WERI-Rb-1 (cell line): ENCODE measurements at regions not wholly inside any gene's neighbourhood (a gene's known extent, or its start where the extent isn't known, plus 50 kb on each side); places are given as distances from the start of the nearest gene placed in this dataset.

ENCODE experiments used
- DNase-seq: peaks from one replicate; pipeline ENCODE4 v3.0.0-alpha.2; 2020
- H3K27ac ChIP-seq: fragments of 250-450 bp; sonication (Bioruptor Pico); 2 replicates; pipeline ENCODE4 v1.5.1; 2020; ENCODE audit warnings: mild to moderate bottlenecking, moderate library complexity
- H3K27me3 ChIP-seq: fragments of 250-450 bp; sonication (Bioruptor Pico); 2 replicates; pipeline ENCODE4 v1.5.1; 2021; ENCODE audit warnings: mild to moderate bottlenecking, low read depth, moderate library complexity; ENCODE audit not compliant: insufficient read depth, severe bottlenecking
- H3K36me3 ChIP-seq: fragments of 250-450 bp; sonication (Bioruptor Pico); 2 replicates; pipeline ENCODE4 v1.5.1; 2020; ENCODE audit warnings: mild to moderate bottlenecking, moderate library complexity
- H3K4me3 ChIP-seq: 2 replicates; pipeline ENCODE4 v1.5.1; 2011; ENCODE audit warnings: low read depth, mild to moderate bottlenecking, control low read depth, low read length
- H3K9me3 ChIP-seq: fragments of 250-450 bp; sonication (Bioruptor Pico); 2 replicates; pipeline ENCODE4 v1.5.1; 2021; ENCODE audit warnings: mild to moderate bottlenecking, moderate library complexity; ENCODE audit not compliant: severe bottlenecking
- TF ChIP-seq, protein P1 (sequence below): IDR thresholded peaks from 2 replicates; pipeline ENCODE4 v1.5.1; 2011; ENCODE audit warnings: low read depth, mild to moderate bottlenecking, control low read depth, inconsistent platforms, low read length

DNA sequence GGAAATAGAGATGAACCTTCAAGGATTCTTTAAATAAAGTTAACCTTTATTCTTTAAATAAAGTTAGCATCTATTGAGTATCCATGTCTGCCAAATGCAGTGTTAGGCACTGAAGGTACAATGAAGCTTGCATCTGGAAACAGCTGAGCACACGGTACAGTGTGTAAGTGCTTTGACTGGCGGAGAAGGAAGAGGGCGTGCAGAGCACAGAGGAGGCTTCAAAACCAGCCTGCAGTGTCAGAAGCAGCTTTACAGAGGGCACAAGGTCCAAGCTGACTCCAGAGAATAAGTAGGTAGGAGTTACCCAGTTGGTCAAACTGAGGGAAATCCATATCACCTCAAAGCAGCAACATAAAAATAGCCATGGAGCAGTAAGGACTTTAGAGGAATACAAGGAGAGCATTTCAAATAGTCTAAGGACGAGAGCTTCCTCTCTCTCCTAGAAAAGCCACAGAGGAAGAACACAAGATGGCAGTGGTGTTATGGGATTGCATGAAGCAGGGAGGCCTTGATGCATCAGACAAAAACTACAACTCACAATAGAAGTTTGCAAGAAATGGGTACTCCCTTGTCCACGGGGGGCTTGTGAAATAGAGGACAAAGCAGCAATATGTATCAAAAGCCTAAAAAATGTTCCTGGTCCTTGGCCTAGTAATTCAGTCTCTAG is 60.3 kb upstream of the PPP2R3A start:
- H3K4me3 ChIP-seq, result no peak overlapping the region
- no peaks in the 10 kb centered on the region for H3K9me3 ChIP-seq
- DNase-seq, result no peak
- no peaks in the 10 kb centered on the region for H3K36me3 ChIP-seq
- H3K27ac ChIP-seq, result no peak overlapping the region
- TF ChIP-seq, protein P1, sequence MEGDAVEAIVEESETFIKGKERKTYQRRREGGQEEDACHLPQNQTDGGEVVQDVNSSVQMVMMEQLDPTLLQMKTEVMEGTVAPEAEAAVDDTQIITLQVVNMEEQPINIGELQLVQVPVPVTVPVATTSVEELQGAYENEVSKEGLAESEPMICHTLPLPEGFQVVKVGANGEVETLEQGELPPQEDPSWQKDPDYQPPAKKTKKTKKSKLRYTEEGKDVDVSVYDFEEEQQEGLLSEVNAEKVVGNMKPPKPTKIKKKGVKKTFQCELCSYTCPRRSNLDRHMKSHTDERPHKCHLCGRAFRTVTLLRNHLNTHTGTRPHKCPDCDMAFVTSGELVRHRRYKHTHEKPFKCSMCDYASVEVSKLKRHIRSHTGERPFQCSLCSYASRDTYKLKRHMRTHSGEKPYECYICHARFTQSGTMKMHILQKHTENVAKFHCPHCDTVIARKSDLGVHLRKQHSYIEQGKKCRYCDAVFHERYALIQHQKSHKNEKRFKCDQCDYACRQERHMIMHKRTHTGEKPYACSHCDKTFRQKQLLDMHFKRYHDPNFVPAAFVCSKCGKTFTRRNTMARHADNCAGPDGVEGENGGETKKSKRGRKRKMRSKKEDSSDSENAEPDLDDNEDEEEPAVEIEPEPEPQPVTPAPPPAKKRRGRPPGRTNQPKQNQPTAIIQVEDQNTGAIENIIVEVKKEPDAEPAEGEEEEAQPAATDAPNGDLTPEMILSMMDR, result no peak
- H3K27me3 ChIP-seq, result no peaks in the 10 kb centered on the region

DNA sequence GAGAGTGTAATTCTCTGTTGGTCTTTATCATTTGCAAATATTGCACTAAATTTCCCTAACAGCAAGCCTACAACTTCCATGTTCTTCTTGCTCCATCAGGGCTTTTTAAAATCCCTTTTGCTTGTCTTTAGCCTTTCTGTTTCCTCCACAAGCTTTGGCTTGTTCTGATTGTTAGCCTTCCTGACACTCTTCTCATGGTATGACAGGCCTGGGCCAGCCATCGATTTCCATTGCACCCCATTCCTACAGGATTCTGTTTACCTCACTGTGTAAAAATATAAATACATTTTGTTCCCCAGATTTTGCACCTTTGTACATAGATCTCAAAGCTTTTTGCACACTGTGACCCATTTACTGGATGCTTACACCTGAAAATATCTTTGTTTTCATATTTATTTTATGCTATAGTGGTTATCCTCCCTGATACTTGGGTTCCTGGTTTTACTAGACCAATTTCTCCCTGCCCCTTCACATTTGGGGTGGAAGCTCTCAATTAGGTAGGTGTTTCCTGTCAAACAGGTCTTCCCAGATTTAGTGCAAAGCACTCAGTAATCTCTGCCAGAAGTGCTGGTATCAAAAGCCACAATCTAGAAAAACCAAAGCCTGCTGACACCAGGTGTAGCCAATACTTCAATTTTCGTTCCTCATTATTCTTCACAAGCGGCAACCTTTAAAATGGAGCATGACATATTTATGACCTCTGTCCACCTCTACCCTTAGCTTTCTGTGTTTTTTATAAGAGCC is 57.9 kb upstream of the PPP2R3A start:
- Histone ChIP-seq H3K27ac (no peak overlapping the region), H3K27me3 (no peaks in the 10 kb centered on the region), H3K4me3 (no peak overlapping the region), H3K36me3 (no peaks in the 10 kb centered on the region), H3K9me3 (no peaks in the 10 kb centered on the region)
- TF ChIP-seq, protein P1, result no peak
- no peak for DNase-seq

DNA sequence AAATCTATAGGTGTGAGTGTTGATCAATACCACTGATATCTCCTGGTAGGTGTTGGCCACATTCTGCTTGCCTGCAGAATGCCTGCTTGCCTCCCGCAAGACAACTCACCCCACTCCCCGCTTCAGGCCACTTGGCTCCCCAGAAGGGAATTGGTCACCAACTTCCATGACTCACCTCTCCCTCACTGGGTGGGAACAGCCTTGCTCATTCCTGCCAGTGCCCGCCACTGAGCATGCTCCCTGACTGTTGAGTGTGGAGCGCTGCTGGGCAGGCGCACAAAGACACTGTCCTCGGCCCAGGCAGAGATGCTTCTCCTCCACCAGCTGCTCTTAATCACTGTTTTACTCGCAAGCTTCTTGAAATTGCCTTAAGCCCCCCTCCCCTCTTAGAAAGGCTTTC is 57.3 kb upstream of the PPP2R3A start:
- Histone ChIP-seq H3K4me3 (no peak overlapping the region), H3K36me3 (no peaks in the 10 kb centered on the region), H3K27ac (no peak overlapping the region), H3K27me3 (no peaks in the 10 kb centered on the region), H3K9me3 (no peaks in the 10 kb centered on the region)
- TF ChIP-seq, protein P1, result no peak
- DNase-seq, result no peak

DNA sequence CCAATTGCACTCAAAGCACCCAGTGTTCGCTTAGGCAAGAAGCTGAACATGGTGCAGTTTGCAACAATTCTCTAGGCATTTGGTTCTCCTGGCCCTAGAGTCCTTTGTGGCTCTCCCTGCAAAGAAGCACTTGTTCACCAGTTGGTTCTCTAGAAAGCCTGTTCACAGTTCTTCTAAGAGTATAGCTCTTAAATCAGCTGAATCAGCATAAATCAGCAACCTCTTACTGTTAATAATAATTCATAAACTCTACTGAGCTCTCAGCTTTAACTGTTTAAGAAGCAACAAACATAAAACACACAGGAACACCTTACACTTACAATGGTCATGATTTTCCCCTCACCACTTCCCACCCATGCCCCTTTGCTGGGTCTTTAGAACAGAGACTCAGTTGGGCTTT is 56.8 kb upstream of the PPP2R3A start:
- no peak for DNase-seq
- Histone ChIP-seq H3K9me3 (no peaks in the 10 kb centered on the region), H3K27me3 (no peaks in the 10 kb centered on the region), H3K27ac (no peak overlapping the region), H3K4me3 (no peak overlapping the region), H3K36me3 (no peaks in the 10 kb centered on the region)
- TF ChIP-seq, protein P1, result no peak

DNA sequence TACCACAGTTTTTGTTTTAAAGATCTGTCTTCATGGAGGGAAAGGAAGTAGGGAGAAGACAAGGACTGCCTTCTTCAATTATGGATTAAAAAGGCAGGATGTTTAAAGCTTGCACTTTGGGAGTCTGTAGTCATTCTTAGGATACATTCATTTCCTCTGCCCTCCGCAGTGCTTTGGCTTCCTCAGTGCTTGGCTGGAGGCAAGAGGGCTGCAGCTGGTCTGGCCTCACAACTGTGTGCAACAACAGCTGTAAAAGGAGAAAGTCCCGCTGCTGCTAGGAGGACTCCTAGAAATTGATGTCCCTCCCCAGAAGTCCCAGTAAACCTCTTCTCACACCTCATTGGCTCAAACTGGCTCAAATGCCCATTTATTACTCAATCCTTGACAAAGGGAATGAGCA is 54.4 kb upstream of the PPP2R3A start:
- TF ChIP-seq, protein P1, result no peak
- no peak overlapping the region for H3K27ac ChIP-seq
- no peaks in the 10 kb centered on the region for H3K36me3 ChIP-seq
- no peak for DNase-seq
- no peak overlapping the region for H3K4me3 ChIP-seq
- no peaks in the 10 kb centered on the region for H3K9me3 ChIP-seq
- H3K27me3 ChIP-seq, result no peaks in the 10 kb centered on the region
